Progenitor cell of endocrine pancreas (in vitro differentiated cells): ENCODE measurements at regions not wholly inside any gene's neighbourhood (a gene's known extent, or its start where the extent isn't known, plus 50 kb on each side); places are given as distances from the start of the nearest gene placed in this dataset.

Experiments
- DNase-seq: peaks from one replicate; pipeline ENCODE4 v3.0.0; 2021; ENCODE audit warnings: low spot score; ENCODE audit not compliant: unreplicated experiment
- H3K27ac Mint-ChIP-seq: 2 replicates; pipeline ENCODE4 v1.8.0; 2021; ENCODE audit warnings: mild to moderate bottlenecking, moderate library complexity, mixed read lengths
- H3K27me3 Mint-ChIP-seq: 2 replicates; pipeline ENCODE4 v1.8.0; 2021; ENCODE audit warnings: mixed read lengths
- H3K36me3 Mint-ChIP-seq: 2 replicates; pipeline ENCODE4 v1.8.0; 2022; ENCODE audit warnings: mixed read lengths; ENCODE audit not compliant: insufficient read depth
- H3K4me1 Mint-ChIP-seq: 2 replicates; pipeline ENCODE4 v1.8.0; 2021; ENCODE audit warnings: low read depth, mixed read lengths
- H3K4me3 Mint-ChIP-seq: 2 replicates; pipeline ENCODE4 v1.8.0; 2021; ENCODE audit warnings: low read depth, mild to moderate bottlenecking, moderate library complexity, mixed read lengths
- H3K9me3 Mint-ChIP-seq: 2 replicates; pipeline ENCODE4 v1.8.0; 2021; ENCODE audit warnings: low read depth, mixed read lengths
- CTCF ChIP-seq: fragments of 200-600 bp; sonication (generic); IDR thresholded peaks from one replicate; pipeline ENCODE4 v1.5.0; 2021; ENCODE audit warnings: antibody characterized with exemption, mild to moderate bottlenecking; ENCODE audit not compliant: unreplicated experiment

- Mint-ChIP-seq H3K36me3 (no peaks in the 10 kb centered on the region), H3K4me3 (no peak overlapping the region), H3K27ac (no peak overlapping the region), H3K9me3 (no peaks in the 10 kb centered on the region), H3K27me3 (no peaks in the 10 kb centered on the region), H3K4me1 (no peaks in the 10 kb centered on the region)
- no peak for DNase-seq
- no peak for TF ChIP-seq CTCF
Observed at GRCh38 chr10:111871458-111871857, 312.1 kb downstream of the GPAM start.

- no peak for DNase-seq
- Mint-ChIP-seq H3K36me3 (no peaks in the 10 kb centered on the region), H3K4me1 (no peaks in the 10 kb centered on the region), H3K4me3 (no peak overlapping the region), H3K27ac (no peak overlapping the region), H3K27me3 (no peaks in the 10 kb centered on the region), H3K9me3 (no peaks in the 10 kb centered on the region)
- TF ChIP-seq CTCF = no peak
Observed at GRCh38 chr10:111872591-111872990, 311.0 kb downstream of the GPAM start.

- no peak overlapping the region for H3K27ac Mint-ChIP-seq
- H3K4me1 Mint-ChIP-seq = no peaks in the 10 kb centered on the region
- no peaks in the 10 kb centered on the region for H3K36me3 Mint-ChIP-seq
- DNase-seq = no peak
- H3K4me3 Mint-ChIP-seq = no peak overlapping the region
- TF ChIP-seq CTCF = no peak
- H3K27me3 Mint-ChIP-seq = no peaks in the 10 kb centered on the region
- peaks cover 2% of the 10 kb centered on the region for H3K9me3 Mint-ChIP-seq
Observed at GRCh38 chr10:111873041-111873440, 310.5 kb downstream of the GPAM start.

- H3K4me3 Mint-ChIP-seq = no peak overlapping the region
- TF ChIP-seq CTCF = no peak
- H3K4me1 Mint-ChIP-seq = no peaks in the 10 kb centered on the region
- H3K9me3 Mint-ChIP-seq = peaks cover 4% of the 10 kb centered on the region
- H3K27ac Mint-ChIP-seq = no peak overlapping the region
- H3K36me3 Mint-ChIP-seq = no peaks in the 10 kb centered on the region
- H3K27me3 Mint-ChIP-seq = no peaks in the 10 kb centered on the region
- DNase-seq = no peak
Observed at GRCh38 chr10:111873621-111874135, 309.9 kb downstream of the GPAM start.

GRCh38 chr10:111874576-111874975 is 309.0 kb downstream of the GPAM start:
- DNase-seq = no peak
- Mint-ChIP-seq H3K27ac (no peak overlapping the region), H3K4me1 (no peaks in the 10 kb centered on the region), H3K36me3 (no peaks in the 10 kb centered on the region), H3K9me3 (peaks cover 4% of the 10 kb centered on the region), H3K27me3 (no peaks in the 10 kb centered on the region), H3K4me3 (no peak overlapping the region)
- no peak for TF ChIP-seq CTCF
